Left ventricle myocardium inferior (tissue), 1 donor: ENCODE measurements at regions not wholly inside any gene's neighbourhood (a gene's known extent, or its start where the extent isn't known, plus 50 kb on each side); places are given as distances from the start of the nearest gene placed in this dataset.
A peak's percentile ranks its signal among the peaks of the same experiment; 100 is the strongest.

Experiments used
- DNase-seq: peaks from one replicate; pipeline ENCODE4 v3.0.0-alpha.2; 2020
- H3K27ac ChIP-seq: fragments of 200-600 bp; replicated peaks from 2 replicates; pipeline ENCODE4 v1.8.0; 2021
- H3K27me3 ChIP-seq: fragments of 200-600 bp; 2 replicates; pipeline ENCODE4 v1.8.0; 2021; ENCODE audit warnings: low read depth
- H3K36me3 ChIP-seq: fragments of 200-600 bp; 2 replicates; pipeline ENCODE4 v1.8.0; 2021
- H3K4me1 ChIP-seq: fragments of 200-600 bp; 2 replicates; pipeline ENCODE4 v1.8.0; 2021
- H3K4me3 ChIP-seq: fragments of 200-600 bp; 2 replicates; pipeline ENCODE4 v1.8.0; 2021; ENCODE audit warnings: mild to moderate bottlenecking, moderate library complexity
- H3K9me3 ChIP-seq: fragments of 200-600 bp; replicated peaks from 2 replicates; pipeline ENCODE4 v1.8.0; 2021
- CTCF ChIP-seq: fragments of 200-600 bp; IDR thresholded peaks from 2 replicates; pipeline ENCODE4 v1.8.0; 2021; ENCODE audit warnings: antibody characterized with exemption, mild to moderate bottlenecking, borderline replicate concordance
- intact Hi-C: fragments of 100-400 bp; cut with micrococcal nuclease; formaldehyde crosslinking; loops from one replicate; pipeline ENCODE4 v1.11.0; 2022
- donor health status: DM: no; HTN: yes; CAD: no; lungs with severe emphysema.

- peaks cover 47% of the 10 kb centered on the region for H3K4me1 ChIP-seq
- H3K27ac ChIP-seq: no peak overlapping the region
- DNase-seq: no peak
- H3K27me3 ChIP-seq: no peaks in the 10 kb centered on the region
- no peak for TF ChIP-seq CTCF
- H3K36me3 ChIP-seq: no peaks in the 10 kb centered on the region
- intact Hi-C loops: no loop called here
- no peak overlapping the region for H3K4me3 ChIP-seq
- H3K9me3 ChIP-seq: peaks cover 3% of the 10 kb centered on the region
Measured at GRCh38 chr7:116327135-116327534, 116.8 kb downstream of the TES start.

GRCh38 chr7:116327752-116328151 lies 117.4 kb downstream of the TES start:
- TF ChIP-seq CTCF: no peak
- intact Hi-C loops: no loop called here
- peaks cover 47% of the 10 kb centered on the region for H3K4me1 ChIP-seq

GRCh38 chr7:116328161-116328560 lies 117.8 kb downstream of the TES start:
- Histone ChIP-seq H3K27ac (peak overlapping the region; percentile 1), H3K36me3 (no peaks in the 10 kb centered on the region), H3K4me3 (no peak overlapping the region), H3K4me1 (peaks cover 43% of the 10 kb centered on the region), H3K9me3 (peaks cover 5% of the 10 kb centered on the region), H3K27me3 (no peaks in the 10 kb centered on the region)
- DNase-seq: no peak
- TF ChIP-seq CTCF: no peak
- intact Hi-C loops: no loop called here

More at GRCh38 chr7:116327752-116328151, 117.4 kb downstream of the TES start:
- no peak overlapping the region for H3K4me3 ChIP-seq
- no peak for DNase-seq
- peak overlapping the region; percentile 1 for H3K27ac ChIP-seq
- H3K27me3 ChIP-seq: no peaks in the 10 kb centered on the region
- H3K36me3 ChIP-seq: no peaks in the 10 kb centered on the region
- H3K9me3 ChIP-seq: peaks cover 5% of the 10 kb centered on the region

GRCh38 chr7:116329686-116330503 lies 119.6 kb downstream of the TES start:
- peaks cover 36% of the 10 kb centered on the region for H3K4me1 ChIP-seq
- no peaks in the 10 kb centered on the region for H3K36me3 ChIP-seq
- intact Hi-C loops: no loop called here
- TF ChIP-seq CTCF: no peak
- peaks cover 5% of the 10 kb centered on the region for H3K9me3 ChIP-seq
- H3K27me3 ChIP-seq: no peaks in the 10 kb centered on the region
- no peak for DNase-seq
- no peak overlapping the region for H3K4me3 ChIP-seq
- H3K27ac ChIP-seq: peak overlapping the region; percentile 51

GRCh38 chr7:116331020-116331419 lies 120.7 kb downstream of the TES start:
- Histone ChIP-seq H3K9me3 (peaks cover 5% of the 10 kb centered on the region), H3K4me3 (no peak overlapping the region), H3K4me1 (peaks cover 36% of the 10 kb centered on the region), H3K27me3 (no peaks in the 10 kb centered on the region), H3K27ac (peak overlapping the region; percentile 51), H3K36me3 (no peaks in the 10 kb centered on the region)
- intact Hi-C loops: no loop called here
- TF ChIP-seq CTCF: no peak
- DNase-seq: no peak
